ENCODE measurements at regions not wholly inside any gene's neighbourhood (a gene's known extent, or its start where the extent isn't known, plus 50 kb on each side); places are given as distances from the start of the nearest gene placed in this dataset.
"Not testable (repeated sequence)": the region's sequence is repeated elsewhere in the genome, so short reads cannot be mapped to it uniquely, and the experiment has no call there.

DNA sequence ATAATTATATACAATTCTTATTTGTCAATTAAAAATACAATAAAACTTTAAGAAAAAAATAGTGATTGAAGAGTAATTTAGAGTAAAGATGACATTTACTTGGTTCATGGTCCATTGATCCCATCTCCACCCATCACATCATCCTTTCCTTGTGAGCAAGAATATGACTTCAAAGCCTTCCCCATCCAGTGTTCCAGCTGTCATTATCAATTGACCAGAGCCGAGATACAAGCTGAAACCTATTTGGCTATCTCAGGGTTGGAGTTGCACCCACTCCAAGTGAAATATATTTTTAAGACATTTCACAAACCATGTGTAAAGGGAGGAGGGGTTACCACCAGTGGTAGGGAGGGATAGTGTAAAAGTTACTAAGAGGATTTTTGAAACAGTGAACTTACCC is 428.9 kb upstream of the C1orf87 start:
- no peaks in the 10 kb centered on the region for H3K4me1 ChIP-seq (ENCODE audit: control insufficient read depth in 4 of 4, insufficient read depth in 4 of 4, low read length in 3 of 4)
- H3K27ac ChIP-seq (ENCODE audit: low read depth in 1 of 2, low read length in 2 of 2): no peak overlapping the region
- H3K27me3 ChIP-seq (ENCODE audit: control insufficient read depth in 4 of 4, insufficient read depth in 4 of 4, low read length in 3 of 4): peaks cover 0 to 3% (median 0%) of the 10 kb centered on the region in 4 donors
- H3K9me3 ChIP-seq (ENCODE audit: control insufficient read depth in 4 of 4, low read length in 3 of 4): peaks cover 0 to 3% (median 2%) of the 10 kb centered on the region in 4 donors
- no peak for DNase-seq (ENCODE audit: low spot score)
- WGBS: 72% methylated on average over 1 of the region's 1 CpG
- H3K36me3 ChIP-seq (ENCODE audit: control insufficient read depth in 4 of 4, insufficient read depth in 3 of 4, low read depth in 1 of 4, low read length in 3 of 4): no peaks in the 10 kb centered on the region
- no peak overlapping the region for H3K4me3 ChIP-seq (ENCODE audit: low read depth in 1 of 3, low read length in 3 of 3)
- no peak overlapping the region for H3K9ac ChIP-seq (ENCODE audit: low read depth in 1 of 2, low read length in 2 of 2)
- no peak for TF ChIP-seq GABPA (IDR thresholded peaks at IDR 0.05 in 1 of 2, conservative IDR thresholded peaks at IDR 0.05 in 1 of 2)
- TF ChIP-seq HNF4A (conservative IDR thresholded peaks at IDR 0.05): no peak
- no peak for TF ChIP-seq FOXA1 (IDR thresholded peaks at IDR 0.05)
- TF ChIP-seq TAF1 (conservative IDR thresholded peaks at IDR 0.05): no peak
- no peak for TF ChIP-seq REST (IDR thresholded peaks at IDR 0.05)
- no peak for TF ChIP-seq JUND (IDR thresholded peaks at IDR 0.05)
- TF ChIP-seq ATF3 (IDR thresholded peaks at IDR 0.05): no peak
- no peak for TF ChIP-seq ZBTB33 (IDR thresholded peaks at IDR 0.05)
- TF ChIP-seq EGR1 (IDR thresholded peaks at IDR 0.05; ENCODE audit: low read depth in 2 of 2): no peak
- no peak for TF ChIP-seq RXRA (IDR thresholded peaks at IDR 0.05)
- TF ChIP-seq NR2F2 (IDR thresholded peaks at IDR 0.05): no peak
- TF ChIP-seq SP1 (IDR thresholded peaks at IDR 0.05): no peak
- no peak for TF ChIP-seq YY1 (IDR thresholded peaks at IDR 0.05)
- no peak for TF ChIP-seq MAX (IDR thresholded peaks at IDR 0.05)

DNA sequence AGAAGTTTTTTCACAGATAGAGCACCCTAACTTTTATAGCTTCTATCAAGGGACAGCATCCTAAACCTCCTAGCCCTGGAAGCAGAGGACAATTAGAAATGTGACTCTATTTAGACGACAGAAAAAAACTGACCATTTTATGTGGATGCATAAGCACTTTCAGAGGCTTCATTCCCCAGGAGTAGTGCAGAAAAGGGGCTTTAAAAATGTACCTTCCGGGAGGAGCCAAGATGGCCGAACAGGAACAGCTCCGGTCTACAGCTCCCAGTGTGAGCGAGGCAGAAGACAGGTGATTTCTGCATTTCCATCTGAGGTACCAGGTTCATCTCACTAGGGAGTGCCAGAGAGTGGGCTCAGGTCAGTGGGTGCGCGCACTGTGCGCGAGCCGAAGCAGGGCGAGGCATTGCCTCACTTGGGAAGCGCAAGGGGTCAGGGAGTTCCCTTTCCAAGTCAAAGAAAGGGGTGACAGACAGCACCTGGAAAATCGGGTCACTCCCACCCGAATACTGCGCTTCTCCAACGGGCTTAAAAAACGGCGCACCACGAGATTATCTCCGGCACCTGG is 416.4 kb upstream of the C1orf87 start:
- H3K4me3 ChIP-seq (ENCODE audit: low read depth in 1 of 3, low read length in 3 of 3): not testable (repeated sequence)

More for the DNA sequence above, 416.4 kb upstream of the C1orf87 start:
- H3K4me1 ChIP-seq (ENCODE audit: control insufficient read depth in 4 of 4, insufficient read depth in 4 of 4, low read length in 3 of 4); H3K27ac ChIP-seq (ENCODE audit: low read depth in 1 of 2, low read length in 2 of 2); H3K27me3 ChIP-seq (ENCODE audit: control insufficient read depth in 4 of 4, insufficient read depth in 4 of 4, low read length in 3 of 4); H3K36me3 ChIP-seq (ENCODE audit: control insufficient read depth in 4 of 4, insufficient read depth in 3 of 4, low read depth in 1 of 4, low read length in 3 of 4); H3K9me3 ChIP-seq (ENCODE audit: control insufficient read depth in 4 of 4, low read length in 3 of 4); H3K9ac ChIP-seq (ENCODE audit: low read depth in 1 of 2, low read length in 2 of 2); DNase-seq (ENCODE audit: low spot score): not testable (repeated sequence)
- WGBS: 86% methylated on average over 20 of the region's 20 CpGs
